HG03439 (cell line): ENCODE measurements at regions not wholly inside any gene's neighbourhood (a gene's known extent, or its start where the extent isn't known, plus 50 kb on each side); places are given as distances from the start of the nearest gene placed in this dataset.

Experiments
- ATAC-seq: cut with Tn5 transposase; IDR thresholded peaks from one replicate; pipeline ENCODE4 v1.9.1; 2021; ENCODE audit warnings: mild to moderate bottlenecking, moderate library complexity; ENCODE audit not compliant: unreplicated experiment

DNA sequence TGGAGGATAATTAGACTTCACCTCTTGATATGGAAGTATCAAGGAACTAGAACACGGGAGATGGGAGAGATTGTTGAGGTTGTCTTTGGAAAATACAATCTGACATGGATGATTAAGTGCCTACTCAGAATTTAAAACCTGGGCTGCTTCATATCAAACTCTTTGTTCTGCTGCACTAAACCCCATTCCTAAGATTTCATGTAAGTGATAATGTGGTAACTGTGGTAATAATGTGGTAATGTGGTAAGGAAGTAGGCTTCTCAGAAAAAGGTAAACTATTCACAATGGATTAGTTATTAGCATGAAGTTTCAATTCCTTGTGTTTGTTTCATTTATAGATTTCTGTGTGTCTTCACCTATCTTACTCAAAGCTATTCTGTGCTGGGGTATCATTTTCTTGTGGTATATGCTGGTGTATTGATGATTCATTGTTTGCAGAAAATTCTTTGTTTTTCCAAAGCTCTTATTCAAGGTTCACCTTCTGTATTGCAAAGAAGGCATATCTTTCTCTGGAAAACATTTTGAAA is 129.9 kb upstream of the TAC1 start:
- ATAC-seq = no peak

DNA sequence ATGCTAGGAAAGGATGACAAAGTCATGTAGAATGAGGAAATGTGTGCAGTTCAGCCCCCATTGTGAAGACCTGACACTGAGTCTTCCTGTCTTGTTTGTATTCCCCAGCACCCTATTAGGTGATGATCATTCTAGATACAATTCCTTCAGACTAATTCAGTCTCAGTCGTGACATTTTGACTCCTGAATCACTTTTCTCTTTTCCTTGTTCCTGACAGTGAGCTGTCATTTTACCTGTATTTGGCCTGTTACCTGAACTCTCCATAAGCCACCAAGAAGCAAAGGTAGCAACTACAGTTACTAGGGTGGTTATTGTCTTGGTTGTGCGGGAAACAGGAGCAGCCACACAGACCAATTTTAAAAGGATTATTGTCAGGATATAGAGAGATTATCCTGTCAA is 111.4 kb upstream of the TAC1 start:
- ATAC-seq = no peak

DNA sequence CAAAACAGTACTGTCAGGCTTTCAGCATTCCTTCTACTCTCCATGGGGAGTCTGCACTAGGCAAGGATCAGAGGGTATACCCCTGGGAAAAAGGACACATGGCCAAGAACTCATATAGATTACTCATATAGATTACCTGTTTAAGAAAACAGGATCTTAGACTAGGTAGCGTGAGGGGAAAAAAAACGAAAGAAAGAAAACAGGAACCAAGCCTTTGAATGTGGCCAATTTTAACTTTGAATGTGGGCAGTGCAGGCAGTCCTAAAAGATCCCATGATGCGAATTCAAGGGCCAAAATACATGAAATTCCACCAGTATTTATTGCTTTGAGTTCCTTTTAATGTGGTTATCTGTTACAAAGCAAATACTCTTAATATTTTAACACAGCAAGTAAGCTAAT is 108.6 kb upstream of the TAC1 start:
- ATAC-seq = peak; percentile 78

DNA sequence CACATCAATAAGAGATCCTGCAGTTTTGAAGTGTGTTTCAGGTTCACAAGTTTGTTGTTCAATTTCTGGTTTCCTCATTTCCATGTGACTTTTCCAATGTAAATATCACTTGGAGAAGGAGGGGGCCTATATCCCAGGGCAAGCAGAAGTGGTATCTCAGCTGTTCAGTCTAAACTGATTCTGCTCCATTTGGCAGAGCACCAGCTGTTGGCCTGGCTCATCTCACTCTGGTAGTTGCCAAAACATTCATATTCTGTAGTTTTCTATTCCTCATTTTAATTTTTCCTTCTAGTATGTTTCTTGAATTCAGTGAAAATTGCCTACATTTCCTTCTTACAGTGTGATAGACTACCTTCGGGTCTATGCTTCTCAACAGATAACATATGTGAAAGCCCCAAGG is 101.8 kb upstream of the TAC1 start:
- ATAC-seq = no peak

DNA sequence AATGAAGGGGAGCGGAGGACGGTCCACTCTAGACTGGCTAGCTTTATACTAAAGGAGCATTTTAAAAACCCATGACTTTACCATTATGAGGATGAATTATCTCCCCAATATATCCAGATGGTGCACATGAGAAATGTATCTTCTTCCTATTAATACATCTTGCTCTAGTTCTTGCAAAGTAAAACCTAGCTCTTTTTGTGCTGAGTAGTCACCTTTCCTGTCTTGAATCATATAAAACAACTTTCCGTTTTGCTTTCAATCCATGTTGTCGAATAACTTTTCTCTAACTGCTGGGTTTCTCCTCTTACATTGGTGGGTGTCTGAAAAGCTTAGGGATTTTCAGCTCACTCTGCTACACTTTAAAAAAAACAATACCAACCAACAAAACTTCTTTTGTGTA is 96.3 kb upstream of the TAC1 start:
- ATAC-seq = no peak

DNA sequence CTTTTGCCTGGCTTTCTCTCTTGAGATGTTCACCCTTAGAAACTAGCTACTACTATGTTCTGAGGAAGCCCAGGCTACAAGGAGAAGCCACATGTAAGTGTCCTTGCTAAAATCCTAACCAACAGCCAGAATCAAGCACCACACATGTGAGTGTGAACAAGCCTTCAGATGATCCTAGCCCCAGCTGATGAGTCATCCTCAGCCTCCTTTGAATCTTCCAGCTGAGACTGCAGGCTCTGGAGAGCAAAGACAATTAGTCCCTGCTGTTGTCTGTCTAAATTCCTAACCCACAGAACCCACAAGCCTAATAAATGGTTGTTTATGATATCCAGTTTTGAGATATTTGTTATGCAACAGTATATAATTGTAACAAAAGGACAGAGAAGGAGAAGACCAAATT is 92.8 kb upstream of the TAC1 start:
- no peak for ATAC-seq

DNA sequence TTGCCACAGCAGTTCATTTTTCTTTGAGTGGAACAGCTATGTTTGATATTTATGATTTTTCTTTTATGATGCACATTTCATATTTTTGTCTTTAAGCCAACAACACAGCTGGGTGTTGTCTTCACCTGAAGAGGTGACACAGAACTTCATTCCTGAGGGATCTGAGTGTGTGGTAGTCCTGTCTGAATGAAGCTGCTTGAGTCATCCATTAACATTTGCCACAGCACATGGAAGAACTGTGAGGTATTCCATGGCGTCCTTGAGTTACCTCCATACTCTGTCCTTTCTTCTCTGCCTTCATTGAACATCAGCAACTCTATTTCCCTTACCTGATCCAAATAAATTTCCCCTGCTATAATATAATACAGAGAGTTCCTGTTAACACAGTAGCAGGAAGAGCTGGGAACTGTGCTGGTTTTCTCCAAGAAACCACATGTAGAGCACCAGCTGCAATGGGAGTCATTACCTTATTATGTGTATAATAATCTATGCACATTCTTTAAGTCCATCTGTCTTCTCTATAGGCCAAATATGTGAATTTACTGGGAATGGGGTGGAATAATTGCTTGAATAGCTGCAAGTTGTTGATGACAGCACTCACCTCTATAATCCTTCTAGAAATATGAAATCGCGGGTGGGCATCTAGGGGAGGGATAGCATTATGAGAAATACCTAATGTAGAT is 72.4 kb upstream of the TAC1 start:
- no peak for ATAC-seq

DNA sequence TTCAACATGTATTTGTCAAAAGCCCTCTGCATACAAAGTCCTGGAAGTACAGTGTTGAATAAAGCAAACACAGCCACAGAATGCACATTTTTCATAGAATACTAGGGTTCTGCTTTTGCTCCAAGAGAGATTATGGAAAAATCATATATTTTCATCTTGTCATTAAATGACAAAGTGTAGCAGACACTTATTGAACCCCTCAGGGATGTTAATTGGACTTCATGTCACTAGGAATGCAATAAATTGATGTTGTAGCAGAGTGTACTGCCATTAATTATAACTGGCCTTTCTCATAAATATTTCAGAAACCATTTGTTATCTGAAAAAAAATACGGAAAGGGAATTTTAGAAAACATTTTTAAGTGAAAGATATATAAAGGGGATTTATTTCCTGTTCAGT is 64.5 kb upstream of the TAC1 start:
- no peak for ATAC-seq

DNA sequence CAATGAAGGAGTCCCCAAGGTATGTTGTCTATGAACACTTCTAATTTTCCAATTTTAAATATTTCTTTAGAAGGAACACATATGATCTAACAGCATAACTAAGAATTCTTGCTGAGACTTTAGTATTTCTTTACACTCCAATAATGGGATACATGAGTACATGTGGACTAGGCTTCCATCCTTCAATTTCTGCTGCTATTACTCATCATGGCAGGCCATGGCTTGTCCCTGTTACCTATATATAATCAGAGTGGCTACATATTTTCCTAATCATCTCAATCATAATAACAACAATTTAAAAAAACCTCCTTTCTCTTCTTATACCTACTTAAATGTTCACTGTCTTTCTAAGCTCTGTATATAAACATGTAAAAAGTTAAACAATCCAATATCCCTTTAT is 60.3 kb upstream of the TAC1 start:
- no peak for ATAC-seq

DNA sequence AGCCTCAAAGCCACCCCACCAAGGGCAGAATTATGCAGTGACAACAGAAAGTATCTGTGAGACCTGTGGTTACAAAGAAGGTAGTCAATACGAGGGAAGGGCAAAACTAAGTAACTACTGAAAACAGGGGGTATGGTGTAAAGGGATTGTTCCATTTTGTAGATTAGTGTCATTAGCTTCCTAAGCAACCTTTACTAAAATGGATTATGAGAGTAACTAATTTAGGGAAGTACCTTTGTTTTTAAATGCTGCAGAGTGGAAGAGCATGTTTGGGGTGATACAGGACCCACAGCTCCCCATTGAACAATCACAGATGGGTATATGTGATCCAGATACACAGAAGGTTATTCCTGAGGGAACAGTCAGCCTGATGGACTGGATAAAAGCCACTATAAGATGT is 51.3 kb upstream of the TAC1 start:
- ATAC-seq = no peak
